ENCODE measurements at regions not wholly inside any gene's neighbourhood (a gene's known extent, or its start where the extent isn't known, plus 50 kb on each side); places are given as distances from the start of the nearest gene placed in this dataset.

- DNase-seq (ENCODE audit: low spot score): no peak
Measured at GRCh38 chr1:193726722-193727121, 540.3 kb upstream of the B3GALT2 start.

- no peak for DNase-seq (ENCODE audit: low spot score)
Measured at GRCh38 chr1:193712392-193712791, 526.0 kb upstream of the B3GALT2 start.

GRCh38 chr1:193709607-193710006 is 523.2 kb upstream of the B3GALT2 start:
- DNase-seq (ENCODE audit: low spot score): no peak

GRCh38 chr1:193707271-193708021 is 521.0 kb upstream of the B3GALT2 start:
- DNase-seq (ENCODE audit: low spot score): no peak

- no peak for DNase-seq (ENCODE audit: low spot score)
Measured at GRCh38 chr1:193706766-193707165, 520.4 kb upstream of the B3GALT2 start.

GRCh38 chr1:193705554-193705981 is 519.2 kb upstream of the B3GALT2 start:
- no peak for DNase-seq (ENCODE audit: low spot score)

- DNase-seq (ENCODE audit: low spot score): no peak
Measured at GRCh38 chr1:193703655-193704054, 517.2 kb upstream of the B3GALT2 start.

GRCh38 chr1:193703121-193703520 is 516.7 kb upstream of the B3GALT2 start:
- no peak for DNase-seq (ENCODE audit: low spot score)

DNA sequence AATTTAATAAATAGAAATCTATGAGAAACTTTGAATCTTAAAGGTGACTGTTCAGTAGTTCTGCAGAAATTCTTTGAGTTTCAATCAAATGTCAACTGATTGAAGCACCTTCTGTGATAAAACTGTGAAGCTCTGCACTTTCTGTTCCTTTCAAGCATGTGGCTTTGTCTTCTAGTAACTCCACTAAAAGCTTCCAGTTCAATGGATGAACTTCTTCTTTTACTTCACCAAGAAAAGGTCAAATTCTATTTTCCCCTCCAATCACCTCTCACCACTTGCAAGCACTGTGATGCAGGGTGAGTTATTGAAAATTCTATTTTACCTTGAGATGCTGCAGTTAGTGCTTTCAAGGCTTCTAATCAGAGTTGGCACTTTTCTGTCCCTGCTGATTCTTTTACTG is 515.3 kb upstream of the B3GALT2 start:
- no peak for DNase-seq (ENCODE audit: low spot score)

GRCh38 chr1:193700710-193701355 is 514.4 kb upstream of the B3GALT2 start:
- no peak for DNase-seq (ENCODE audit: low spot score)

DNA sequence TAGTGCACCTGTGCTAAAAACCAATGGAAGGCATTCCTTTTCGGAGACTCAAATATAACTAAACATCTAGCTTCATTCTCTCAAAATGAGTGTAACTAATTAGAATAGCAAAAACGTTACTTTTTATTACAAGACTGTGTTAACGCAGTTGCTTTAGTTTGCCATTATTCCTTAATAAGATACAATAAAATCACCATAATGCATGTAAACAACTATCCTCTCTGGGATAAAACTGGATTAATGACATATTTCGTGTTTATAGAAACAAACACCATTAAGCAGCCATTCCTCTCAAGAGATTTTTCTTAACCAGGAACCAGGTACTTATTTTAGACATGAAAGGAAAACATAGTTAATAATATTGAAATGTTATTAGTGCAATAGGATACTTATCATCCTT is 512.8 kb upstream of the B3GALT2 start:
- DNase-seq (ENCODE audit: low spot score): no peak

DNA sequence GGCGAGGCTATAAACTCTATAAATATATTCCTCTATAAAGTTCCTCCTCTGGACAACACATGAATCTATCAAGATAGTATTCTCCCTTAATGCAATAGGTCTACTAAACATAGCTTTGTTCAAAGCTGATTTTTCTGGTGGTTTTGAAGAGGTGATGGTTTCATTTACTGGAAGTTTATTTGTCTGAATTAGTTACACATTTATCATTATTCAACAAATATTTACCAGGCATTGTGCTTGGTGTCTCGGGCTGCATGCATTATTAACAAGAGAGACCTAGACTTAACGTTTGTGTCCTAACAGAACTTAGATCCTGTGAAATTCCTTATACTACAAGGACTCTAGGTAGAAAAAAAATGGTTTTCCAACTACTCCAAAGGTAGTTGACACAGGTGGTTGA is 511.4 kb upstream of the B3GALT2 start:
- DNase-seq (ENCODE audit: low spot score): no peak

DNA sequence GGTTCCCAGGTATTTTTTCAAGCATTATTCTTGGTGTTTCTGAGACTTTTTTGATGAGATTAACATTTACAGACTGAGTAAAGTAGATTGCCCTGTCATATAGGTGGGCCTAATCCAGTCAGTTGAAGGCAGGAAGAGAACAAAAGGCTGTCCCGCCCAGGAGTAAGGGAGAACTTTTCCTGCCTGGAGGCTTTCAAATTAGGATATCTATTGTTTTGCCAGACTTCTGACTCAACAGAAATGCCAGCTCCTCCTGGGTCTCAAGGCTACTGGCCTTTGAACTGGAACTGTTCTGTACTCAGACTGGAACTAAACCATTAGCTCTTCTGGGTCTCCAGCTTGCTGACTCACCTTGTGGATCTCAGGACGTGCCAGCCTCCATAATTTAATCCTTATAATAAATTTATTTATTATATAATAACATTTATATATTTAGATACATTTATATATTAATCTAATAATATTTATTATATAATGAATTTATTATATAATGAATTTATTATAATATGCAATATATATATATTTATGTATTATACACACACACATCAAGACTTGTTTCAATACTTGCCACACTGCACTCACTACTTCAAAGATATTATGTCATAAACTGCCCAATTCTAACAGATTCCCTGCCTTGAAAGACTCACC is 510.8 kb upstream of the B3GALT2 start:
- no peak for DNase-seq (ENCODE audit: low spot score)

DNA sequence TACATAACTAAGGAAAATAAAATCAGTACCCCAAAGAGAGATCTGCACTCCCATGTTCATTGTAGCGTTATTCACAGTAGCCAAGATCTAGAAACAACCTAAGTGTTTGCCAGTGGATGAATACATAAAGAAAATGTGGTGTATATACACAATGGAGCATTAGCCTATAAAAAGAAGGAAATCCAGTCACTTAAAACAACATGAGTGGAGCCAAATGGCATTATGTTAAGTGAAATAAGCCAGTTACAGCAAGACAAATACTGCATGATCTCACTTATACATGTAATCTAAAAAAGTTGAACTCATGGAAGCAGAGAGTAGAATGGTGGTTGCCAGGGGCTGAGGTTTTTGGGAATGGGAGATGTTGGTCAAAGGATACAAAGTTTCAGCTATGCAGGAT is 508.3 kb upstream of the B3GALT2 start:
- no peak for DNase-seq (ENCODE audit: low spot score)

DNA sequence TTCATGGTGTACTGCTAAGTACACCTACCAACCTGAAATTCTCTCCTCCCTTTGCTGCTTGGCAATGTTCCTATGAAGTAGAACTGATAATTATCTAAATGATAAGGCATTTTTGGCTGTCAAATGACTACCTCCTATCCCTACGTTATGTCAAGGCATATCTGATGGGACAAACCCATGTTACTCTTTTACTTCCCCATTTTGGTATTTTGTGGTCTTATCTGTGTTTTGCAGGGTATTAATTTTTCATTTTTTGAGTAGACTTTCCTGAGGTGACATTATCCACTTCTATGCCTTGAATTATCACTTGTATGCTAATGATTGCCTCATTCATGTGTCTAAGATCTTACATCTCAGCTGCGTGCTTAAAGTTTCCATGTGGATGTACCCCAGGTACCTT is 499.6 kb upstream of the B3GALT2 start:
- DNase-seq (ENCODE audit: low spot score): no peak

GRCh38 chr1:193681422-193681821 is 495.0 kb upstream of the B3GALT2 start:
- DNase-seq (ENCODE audit: low spot score): no peak

- DNase-seq (ENCODE audit: low spot score): no peak
Measured at GRCh38 chr1:193680924-193681316, 494.5 kb upstream of the B3GALT2 start.

DNA sequence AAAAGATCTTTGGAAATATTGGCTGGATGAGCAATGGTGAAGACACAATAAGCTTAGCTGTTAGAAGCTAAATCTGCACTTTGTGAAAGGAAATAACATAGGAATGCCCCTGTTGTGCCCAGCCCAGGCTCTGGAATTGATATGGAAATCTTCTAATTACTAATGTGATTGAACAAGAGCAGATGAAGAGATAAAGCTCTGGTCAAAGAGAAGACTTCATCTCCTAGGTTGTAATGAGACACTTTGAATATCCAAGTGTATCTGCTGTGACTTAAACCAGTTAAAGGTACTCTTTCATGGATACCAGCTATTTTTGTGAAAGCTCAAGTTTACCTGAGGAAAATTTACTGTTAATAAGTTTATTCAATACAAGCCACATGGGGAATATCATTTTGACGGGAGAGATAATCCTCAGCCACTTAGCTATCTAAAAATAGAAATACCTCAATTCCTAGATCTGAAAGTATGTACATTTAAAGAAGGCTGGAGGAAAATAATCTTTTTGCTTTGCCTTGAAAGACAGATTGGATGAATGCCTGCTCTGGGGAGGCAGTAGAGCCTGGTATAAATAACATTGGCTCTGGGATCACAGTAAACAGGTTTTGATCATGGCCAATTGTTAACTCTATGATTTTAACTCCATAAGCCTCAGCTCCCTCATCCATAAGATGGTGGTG is 494.0 kb upstream of the B3GALT2 start:
- DNase-seq (ENCODE audit: low spot score): no peak

GRCh38 chr1:193677874-193678273 is 491.5 kb upstream of the B3GALT2 start:
- DNase-seq (ENCODE audit: low spot score): no peak

DNA sequence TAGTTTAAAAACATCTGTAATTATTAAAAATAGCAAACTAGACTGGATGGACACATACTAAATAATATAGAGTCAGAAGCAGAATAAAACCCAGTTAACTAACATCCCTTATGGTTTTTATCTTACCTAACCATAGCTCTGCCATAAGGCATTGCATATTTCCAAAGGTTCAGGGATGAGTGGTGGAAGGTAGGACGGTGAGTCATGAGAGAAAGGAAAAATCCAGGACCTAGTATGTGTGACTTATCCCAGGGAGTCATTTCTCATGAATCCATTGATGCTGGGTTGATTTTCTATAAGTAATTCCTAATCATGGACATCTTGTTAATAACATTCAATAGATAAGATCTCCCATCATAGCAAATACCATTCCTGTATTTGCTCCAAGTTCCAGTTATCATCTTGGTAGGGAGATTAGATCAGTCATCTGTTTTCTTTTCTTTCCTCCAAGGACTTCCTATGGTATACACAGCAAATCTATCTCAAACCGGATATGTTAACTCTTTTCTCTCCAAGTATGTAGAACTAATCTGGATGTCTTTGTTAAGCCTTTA is 490.7 kb upstream of the B3GALT2 start:
- no peak for DNase-seq (ENCODE audit: low spot score)

DNA sequence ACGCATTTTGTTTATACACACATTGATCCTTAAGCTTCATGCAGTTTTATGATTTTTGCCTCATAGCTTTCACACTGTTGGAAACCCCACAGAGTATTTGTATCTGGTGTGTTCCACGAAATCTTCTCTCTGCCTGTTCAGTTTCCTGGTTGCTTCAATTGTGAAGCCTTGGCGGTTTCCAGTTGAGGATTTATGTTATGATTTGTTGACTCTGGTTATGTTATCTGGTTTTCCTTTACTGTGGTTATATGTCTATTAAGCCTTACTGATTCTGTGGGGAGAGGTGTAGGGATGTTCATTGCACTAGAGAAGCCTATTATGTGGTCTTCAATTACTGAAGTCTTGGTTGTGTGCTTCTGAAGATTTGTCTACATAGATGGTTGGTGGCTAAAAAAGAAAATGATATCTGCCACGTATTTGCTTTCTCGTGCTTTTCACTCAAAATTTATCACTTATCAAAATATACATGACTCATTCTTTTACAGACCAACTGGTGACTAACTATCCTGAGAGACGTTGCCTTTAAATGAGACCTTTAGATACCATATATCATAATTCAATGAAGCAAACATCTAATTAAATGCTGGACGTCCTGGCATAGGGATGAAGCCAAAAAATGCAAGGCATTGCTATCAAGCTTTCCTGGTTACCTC is 488.0 kb upstream of the B3GALT2 start:
- no peak for DNase-seq (ENCODE audit: low spot score)

All from left forelimb (tissue), 1 donor.